Lung (tissue), 11 donors: ENCODE measurements at regions not wholly inside any gene's neighbourhood (a gene's known extent, or its start where the extent isn't known, plus 50 kb on each side); places are given as distances from the start of the nearest gene placed in this dataset.
A peak's percentile ranks its signal among the peaks of the same experiment; 100 is the strongest.

Source experiments
- ATAC-seq: fragments of 200-7000 bp; cut with Tn5 transposase; one replicate; pipeline ENCODE4 v1.9.1; 2020; ENCODE audit warnings: moderate number of reproducible peaks; ENCODE audit not compliant: insufficient read depth, low FRiP score
- DNase-seq, 3 donors: peaks; one replicate each; pipeline ENCODE4 v3.0.0-alpha.2; 2013 to 2017
- H3K27ac ChIP-seq, 2 donors: one replicate each; pipeline ENCODE4 v1.5.1; 2013; ENCODE audit warnings: mild to moderate bottlenecking in 2 of 2, moderate library complexity in 2 of 2, control low read depth in 1 of 2, inconsistent platforms in 1 of 2, low read depth in 1 of 2, low read length in 1 of 2
- H3K27me3 ChIP-seq, 3 donors: one replicate each; pipeline ENCODE4 v1.5.1; 2013; ENCODE audit warnings: low read length in 2 of 3; ENCODE audit not compliant: control insufficient read depth in 3 of 3, insufficient read depth in 3 of 3
- H3K36me3 ChIP-seq, 4 donors: one replicate each; pipeline ENCODE4 v1.5.1; 2013; ENCODE audit warnings: low read length in 4 of 4, mild to moderate bottlenecking in 1 of 4, moderate library complexity in 1 of 4; ENCODE audit not compliant: control insufficient read depth in 4 of 4, insufficient read depth in 4 of 4
- H3K4me1 ChIP-seq, 5 donors: one replicate each; pipeline ENCODE4 v1.5.1; 2013; ENCODE audit warnings: low read length in 5 of 5, mild to moderate bottlenecking in 2 of 5, moderate library complexity in 1 of 5; ENCODE audit not compliant: control insufficient read depth in 5 of 5, insufficient read depth in 5 of 5
- H3K4me3 ChIP-seq: one replicate; pipeline ENCODE4 v1.5.1; 2013; ENCODE audit warnings: mild to moderate bottlenecking, control low read depth, moderate library complexity
- H3K9ac ChIP-seq, 2 donors: one replicate each; pipeline ENCODE4 v1.5.1; 2013; ENCODE audit warnings: low read length in 2 of 2, control low read depth in 1 of 2; ENCODE audit not compliant: insufficient read depth in 1 of 2
- H3K9me3 ChIP-seq, 4 donors: one replicate each; pipeline ENCODE4 v1.5.1; 2013; ENCODE audit warnings: low read length in 3 of 4, mild to moderate bottlenecking in 1 of 4, moderate library complexity in 1 of 4; ENCODE audit not compliant: control insufficient read depth in 4 of 4, insufficient read depth in 3 of 4
- CTCF ChIP-seq: IDR thresholded peaks from 2 replicates; pipeline ENCODE4 v1.5.1; 2012; ENCODE audit warnings: mild to moderate bottlenecking; ENCODE audit errors: control extremely low read depth, extremely low read depth
- WGBS, 2 donors: extraction: QIAGEN DNeasy Blood & Tissue Kit; methylation state at CpG; one replicate each; pipeline ENCODE4 v1.1.7; 2013; 5-methylcytosine and 5-hydroxymethylcytosine counted together
- donor health status: control.
- donor health status: control.
- donor health status: Bipolar disorder and iron deficiency.
- donor health status: healthy.
- donor health status: DM: yes; HTN: yes; CAD: no.

- ATAC-seq: no peak
- WGBS, 2 donors: 25 to 60% methylated on average over 1 of the region's 1 CpG
Observed at GRCh38 chrX:20393944-20394343, 127.2 kb upstream of the RPS6KA3 start.

DNA sequence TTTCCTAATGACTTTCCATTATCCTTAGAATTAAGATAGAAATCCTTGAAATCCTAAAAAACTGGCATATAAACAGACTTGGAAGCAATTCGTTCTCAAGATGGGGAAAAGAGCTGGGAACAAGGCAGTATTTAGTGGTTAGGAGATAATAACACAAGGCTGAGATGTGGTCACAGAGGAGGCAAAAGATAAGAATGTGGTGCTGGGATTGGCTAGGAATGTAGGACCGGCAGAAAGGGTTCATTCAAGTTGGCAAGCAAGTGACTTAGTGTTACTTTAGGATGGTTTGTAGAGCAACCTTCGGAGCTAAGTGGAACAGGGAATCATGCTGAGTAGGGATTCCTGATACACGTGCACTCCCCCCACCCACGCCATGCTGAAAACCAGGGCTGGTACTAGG, 121.9 kb upstream of the RPS6KA3 start:
- WGBS, 2 donors: 50 to 79% methylated on average over 5 of the region's 5 CpGs
- no peak overlapping the region for H3K4me3 ChIP-seq
- ATAC-seq (no peak), DNase-seq (no peak)
- H3K27ac ChIP-seq: no peak overlapping the region
- no peaks in the 10 kb centered on the region for H3K4me1 ChIP-seq
- H3K9me3 ChIP-seq: no peaks in the 10 kb centered on the region
- H3K9ac ChIP-seq: no peak overlapping the region
- no peaks in the 10 kb centered on the region for H3K36me3 ChIP-seq
- no peak for TF ChIP-seq CTCF
- peaks cover 0 to 21% (median 15%) of the 10 kb centered on the region in 3 donors for H3K27me3 ChIP-seq

More at GRCh38 chrX:20393944-20394343, 127.2 kb upstream of the RPS6KA3 start:
- no peak overlapping the region for H3K4me3 ChIP-seq
- no peaks in the 10 kb centered on the region for H3K9me3 ChIP-seq
- no peak overlapping the region for H3K27ac ChIP-seq
- TF ChIP-seq CTCF: no peak
- H3K4me1 ChIP-seq: peaks cover 0 to 5% (median 0%) of the 10 kb centered on the region in 5 donors
- peaks cover 0 to 33% (median 19%) of the 10 kb centered on the region in 3 donors for H3K27me3 ChIP-seq
- H3K9ac ChIP-seq: no peak overlapping the region
- H3K36me3 ChIP-seq: no peaks in the 10 kb centered on the region
- DNase-seq: peak in 2 of 3 donors; percentile 46 to 70

- no peak for ATAC-seq
- no peaks in the 10 kb centered on the region for H3K9me3 ChIP-seq
- no peaks in the 10 kb centered on the region for H3K4me1 ChIP-seq
- no peak for DNase-seq
- H3K36me3 ChIP-seq: no peaks in the 10 kb centered on the region
- WGBS, 2 donors: 42 to 61% methylated on average over 1 of the region's 1 CpG
- no peak overlapping the region for H3K9ac ChIP-seq
- no peak for TF ChIP-seq CTCF
- no peak overlapping the region for H3K4me3 ChIP-seq
- H3K27ac ChIP-seq: no peak overlapping the region
- peaks cover 0 to 31% (median 18%) of the 10 kb centered on the region in 3 donors for H3K27me3 ChIP-seq
Observed at GRCh38 chrX:20383477-20383876, 116.8 kb upstream of the RPS6KA3 start.
